Small intestine (tissue), 7 donors: ENCODE measurements at regions not wholly inside any gene's neighbourhood (a gene's known extent, or its start where the extent isn't known, plus 50 kb on each side); places are given as distances from the start of the nearest gene placed in this dataset.
"Not testable (repeated sequence)": the region's sequence is repeated elsewhere in the genome, so short reads cannot be mapped to it uniquely, and the experiment has no call there.

ENCODE experiments used
- DNase-seq, 2 donors: peaks; one replicate each; pipeline versions ENCODE4 v3.0.0 to v3.0.0-alpha.2; 2013
- FAIRE-seq: peaks from 2 replicates; lab custom pipeline; 2012; peaks lifted over from hg19 to GRCh38; lab: Jason Lieb, UNC
- H3K27ac ChIP-seq, 3 donors: one replicate each; pipeline ENCODE4 v1.5.1; 2013; ENCODE audit warnings: low read length in 2 of 3, mild to moderate bottlenecking in 2 of 3, control low read depth in 1 of 3, inconsistent platforms in 1 of 3, low read depth in 1 of 3, moderate library complexity in 1 of 3
- H3K27me3 ChIP-seq, 3 donors: one replicate each; pipeline ENCODE4 v1.6.1; 2013; ENCODE audit warnings: low read length in 3 of 3, inconsistent platforms in 1 of 3; ENCODE audit not compliant: control insufficient read depth in 3 of 3, insufficient read depth in 3 of 3
- H3K36me3 ChIP-seq, 3 donors: one replicate each; pipeline ENCODE4 v1.6.1; 2013; ENCODE audit warnings: low read length in 3 of 3, inconsistent platforms in 1 of 3, low read depth in 1 of 3, mild to moderate bottlenecking in 1 of 3, moderate library complexity in 1 of 3; ENCODE audit not compliant: control insufficient read depth in 3 of 3, insufficient read depth in 2 of 3
- H3K4me1 ChIP-seq, 3 donors: one replicate each; pipeline ENCODE4 v1.6.1; 2013; ENCODE audit warnings: low read length in 2 of 3, inconsistent platforms in 1 of 3, low read depth in 1 of 3, mild to moderate bottlenecking in 1 of 3, moderate library complexity in 1 of 3; ENCODE audit not compliant: control insufficient read depth in 3 of 3, insufficient read depth in 2 of 3
- H3K4me3 ChIP-seq, 3 donors: one replicate each; pipeline ENCODE4 v1.5.1; 2013; ENCODE audit warnings: low read length in 3 of 3, control low read depth in 1 of 3, inconsistent platforms in 1 of 3, low read depth in 1 of 3, mild to moderate bottlenecking in 1 of 3, moderate library complexity in 1 of 3
- H3K9me3 ChIP-seq, 2 donors: one replicate each; pipeline ENCODE4 v1.6.1; 2013; ENCODE audit warnings: low read depth in 1 of 2, low read length in 1 of 2; ENCODE audit not compliant: control insufficient read depth in 2 of 2, insufficient read depth in 1 of 2
- WGBS, 3 donors: extraction: QIAGEN DNeasy Blood & Tissue Kit; methylation state at CpG; one replicate each; pipeline ENCODE4 v1.1.7; 2013; 5-methylcytosine and 5-hydroxymethylcytosine counted together
- donor health status: healthy with polysubstance abuse.
- donor health status: control.
- donor health status: control.
- donor health status: Bipolar disorder and iron deficiency.
- donor health status: healthy.

DNA sequence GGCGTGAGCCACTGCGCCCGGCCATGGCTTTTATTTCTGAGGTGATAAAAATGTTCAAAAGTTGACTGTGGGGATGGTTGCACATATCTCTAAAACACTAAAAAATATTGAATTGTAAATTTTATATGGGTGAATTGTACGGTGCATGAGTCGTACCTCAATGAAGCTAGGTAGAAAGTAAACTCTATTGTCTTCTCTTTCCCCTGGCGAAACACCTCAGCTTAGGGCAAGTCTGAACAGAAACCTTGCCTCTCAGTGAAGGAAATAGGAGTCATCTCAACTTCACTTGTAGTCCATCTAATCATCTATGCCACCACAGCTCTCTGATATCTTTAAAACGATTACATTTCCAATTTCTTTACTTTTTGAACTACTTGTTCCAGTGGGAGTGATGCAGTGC lies 309.6 kb downstream of the SPATA31A1 start:
- FAIRE-seq, DNase-seq: not testable (repeated sequence)

DNA sequence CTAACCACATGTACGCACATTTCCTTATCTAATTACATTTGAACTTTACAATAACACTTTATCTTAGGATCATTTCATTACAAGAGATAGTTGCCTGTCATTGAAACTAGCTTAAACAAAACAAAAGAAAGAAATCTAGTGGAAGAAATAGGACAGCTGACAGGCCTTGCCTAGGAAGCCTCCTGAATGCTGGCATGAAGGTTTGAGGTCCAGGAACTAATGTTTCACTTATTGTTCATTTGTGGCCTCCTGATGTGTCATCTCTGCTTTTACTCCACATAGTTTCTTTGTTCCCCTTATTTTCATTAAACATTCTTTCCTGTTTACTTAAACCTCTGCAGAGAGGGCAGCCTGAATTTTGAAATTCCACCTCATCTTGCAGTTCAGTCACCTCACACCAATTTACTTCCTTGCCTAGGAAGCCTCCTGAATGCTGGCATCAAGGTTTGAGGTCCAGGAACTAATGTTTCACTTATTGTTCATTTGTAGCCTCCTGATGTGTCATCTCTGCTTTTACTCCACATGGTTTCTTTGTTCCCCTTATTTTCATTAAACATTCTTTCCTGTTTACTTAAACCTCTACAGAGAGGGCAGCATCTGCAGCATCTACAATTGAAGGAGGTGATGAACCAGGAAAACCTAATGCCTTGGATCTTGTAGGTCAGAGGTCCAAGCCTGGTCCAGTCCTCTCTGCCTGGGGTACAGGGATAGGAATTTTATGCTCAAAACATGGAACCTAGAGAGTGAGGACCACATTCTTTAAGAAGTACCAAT lies 319.2 kb downstream of the SPATA31A1 start:
- DNase-seq, H3K4me3 ChIP-seq, FAIRE-seq, H3K27me3 ChIP-seq, H3K36me3 ChIP-seq, H3K27ac ChIP-seq, H3K9me3 ChIP-seq, H3K4me1 ChIP-seq: not testable (repeated sequence)
- WGBS, 3 donors: no CpG with 5 or more reads among the region's 1 CpG

More for the DNA sequence above, 309.6 kb downstream of the SPATA31A1 start:
- not testable (repeated sequence) for H3K27ac ChIP-seq, H3K4me3 ChIP-seq, H3K36me3 ChIP-seq, H3K27me3 ChIP-seq, H3K4me1 ChIP-seq, H3K9me3 ChIP-seq
- WGBS, 3 donors: 92 to 93% (median 92%) methylated on average over 3 to 4 of the region's 7 CpGs

GRCh38 chr9:39675211-39675553 lies 319.7 kb downstream of the SPATA31A1 start:
- WGBS, 3 donors: no CpG with 5 or more reads among the region's 2 CpGs
- FAIRE-seq, H3K4me1 ChIP-seq: not testable (repeated sequence)

DNA sequence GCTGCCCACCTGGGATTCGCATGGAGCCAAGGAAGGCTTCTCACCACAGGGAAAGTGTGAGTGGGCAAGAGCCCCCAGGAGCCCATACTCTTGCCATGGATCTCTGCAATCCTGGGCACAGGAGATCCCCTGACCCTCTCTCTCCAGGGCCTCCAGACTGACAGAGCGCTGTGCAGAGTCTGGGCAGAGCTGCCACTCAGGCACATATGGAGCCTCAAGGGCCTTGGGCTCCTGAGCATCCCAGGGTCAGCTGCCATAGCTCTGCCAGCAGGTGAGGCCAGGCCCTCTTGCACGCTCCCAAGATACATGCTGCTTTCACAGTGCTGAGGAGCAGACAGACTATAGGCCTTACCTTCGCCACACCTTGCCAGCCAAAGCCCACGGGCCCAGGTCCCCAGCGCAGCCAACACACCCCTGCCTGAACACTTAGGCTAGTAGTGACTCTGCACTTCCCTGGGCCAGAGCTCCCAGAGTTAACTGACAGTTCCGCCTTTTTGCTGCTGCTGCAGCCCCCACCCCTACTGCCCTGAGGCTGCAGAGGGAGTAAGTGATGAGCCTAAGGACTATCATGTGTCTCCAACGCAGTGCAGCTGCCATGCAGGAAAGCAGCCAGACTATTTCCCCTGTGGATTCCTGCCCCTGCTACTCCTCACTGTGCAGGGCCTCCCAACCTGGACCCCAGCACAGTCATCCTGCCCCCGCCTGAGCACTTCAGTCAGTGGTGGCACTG lies 323.2 kb downstream of the SPATA31A1 start:
- FAIRE-seq: not testable (repeated sequence)

More at GRCh38 chr9:39675211-39675553, 319.7 kb downstream of the SPATA31A1 start:
- not testable (repeated sequence) for H3K4me3 ChIP-seq, H3K27ac ChIP-seq, H3K36me3 ChIP-seq, H3K9me3 ChIP-seq, H3K27me3 ChIP-seq, DNase-seq

DNA sequence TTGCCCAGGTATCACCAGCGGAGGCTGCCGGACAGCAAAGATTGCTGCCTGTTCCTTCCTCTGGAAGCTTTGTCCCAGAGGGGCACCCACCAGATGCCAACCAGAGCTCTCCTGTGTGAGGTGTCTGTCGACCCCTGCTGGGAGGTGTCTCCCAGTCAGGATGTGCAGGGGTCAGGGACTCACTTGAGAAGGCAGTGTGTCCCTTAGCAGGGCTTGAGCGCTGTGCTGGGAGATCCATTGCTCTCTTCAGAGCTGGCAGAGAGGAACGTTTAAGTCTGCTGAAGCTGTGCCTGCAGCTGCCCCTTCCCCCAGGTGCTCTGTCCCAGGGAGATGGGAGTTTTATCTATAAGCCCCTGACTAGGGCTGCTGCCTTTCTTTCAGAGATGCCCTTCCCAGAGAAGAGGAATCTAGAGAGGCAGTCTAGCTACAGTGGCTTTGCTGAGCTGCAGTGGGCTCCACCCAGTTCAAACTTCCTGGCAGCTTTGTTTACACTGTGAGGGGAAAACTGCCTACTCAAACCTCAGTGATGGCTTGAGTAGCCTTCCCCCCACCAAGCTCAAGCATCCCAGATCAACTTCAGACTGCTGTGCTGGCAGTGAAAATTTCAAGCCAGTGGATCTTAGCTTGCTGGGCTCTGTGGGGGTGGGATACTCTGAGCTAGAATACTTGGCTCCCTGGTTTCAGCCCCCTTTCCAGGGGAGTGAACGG lies 325.4 kb downstream of the SPATA31A1 start:
- 61% methylated on average over 2 of the region's 6 CpGs; no CpG with 5 or more reads in 2 of the 3 donors for WGBS, 3 donors
- FAIRE-seq, H3K27ac ChIP-seq, DNase-seq, H3K9me3 ChIP-seq, H3K4me3 ChIP-seq, H3K36me3 ChIP-seq, H3K27me3 ChIP-seq, H3K4me1 ChIP-seq: not testable (repeated sequence)

More for the DNA sequence above, 323.2 kb downstream of the SPATA31A1 start:
- no CpG with 5 or more reads among the region's 9 CpGs for WGBS, 3 donors
- H3K27ac ChIP-seq, H3K4me1 ChIP-seq, H3K9me3 ChIP-seq, H3K4me3 ChIP-seq, H3K27me3 ChIP-seq, H3K36me3 ChIP-seq, DNase-seq: not testable (repeated sequence)

GRCh38 chr9:39728862-39729261 lies 373.4 kb downstream of the SPATA31A1 start:
- H3K27me3 ChIP-seq, H3K9me3 ChIP-seq, H3K36me3 ChIP-seq, DNase-seq, H3K27ac ChIP-seq, H3K4me1 ChIP-seq, FAIRE-seq, H3K4me3 ChIP-seq: not testable (repeated sequence)
- no CpG with 5 or more reads among the region's 2 CpGs for WGBS, 3 donors

GRCh38 chr9:39744898-39745297 lies 389.4 kb downstream of the SPATA31A1 start:
- H3K4me1 ChIP-seq, H3K27ac ChIP-seq, H3K4me3 ChIP-seq, H3K9me3 ChIP-seq, FAIRE-seq, DNase-seq, H3K27me3 ChIP-seq, H3K36me3 ChIP-seq: not testable (repeated sequence)
- 75% methylated on average over 4 of the region's 17 CpGs; no CpG with 5 or more reads in 2 of the 3 donors for WGBS, 3 donors

GRCh38 chr9:39775570-39775969 lies 420.1 kb downstream of the SPATA31A1 start:
- not testable (repeated sequence) for H3K27me3 ChIP-seq, DNase-seq, H3K9me3 ChIP-seq, H3K4me3 ChIP-seq, H3K27ac ChIP-seq, H3K4me1 ChIP-seq, H3K36me3 ChIP-seq, FAIRE-seq
- WGBS, 3 donors: no CpG with 5 or more reads among the region's 4 CpGs
